MM.1S (cell line): ENCODE measurements at regions not wholly inside any gene's neighbourhood (a gene's known extent, or its start where the extent isn't known, plus 50 kb on each side); places are given as distances from the start of the nearest gene placed in this dataset.
"Not testable (repeated sequence)": the region's sequence is repeated elsewhere in the genome, so short reads cannot be mapped to it uniquely, and the experiment has no call there.

ENCODE experiments used
- DNase-seq: peaks from one replicate; pipeline ENCODE4 v3.0.0-alpha.2; 2015
- H2AFZ ChIP-seq: fragments of 300-600 bp; sonication (generic); 2 replicates; pipeline ENCODE4 v1.6.0; 2016; ENCODE audit warnings: antibody characterized with exemption, low read length
- H3F3A ChIP-seq: fragments of 300-600 bp; sonication (generic); 2 replicates; pipeline ENCODE4 v1.6.1; 2016; ENCODE audit warnings: mild to moderate bottlenecking, antibody characterized with exemption, low read length, moderate library complexity, mixed read lengths; ENCODE audit not compliant: insufficient read depth
- H3K27ac ChIP-seq: fragments of 300-600 bp; sonication (generic); 2 replicates; pipeline ENCODE4 v1.5.1; 2016; ENCODE audit warnings: mild to moderate bottlenecking, low read length
- H3K27me3 ChIP-seq: fragments of 300-600 bp; sonication (generic); replicated peaks from 2 replicates; pipeline ENCODE4 v1.6.0; 2016; ENCODE audit warnings: low read length; ENCODE audit not compliant: insufficient read depth
- H3K36me3 ChIP-seq: fragments of 300-600 bp; sonication (generic); replicated peaks from 2 replicates; pipeline ENCODE4 v1.6.1; 2016; ENCODE audit warnings: mild to moderate bottlenecking, low read length, mixed read lengths; ENCODE audit not compliant: insufficient read depth
- H3K4me1 ChIP-seq: fragments of 300-600 bp; sonication (generic); 2 replicates; pipeline ENCODE4 v1.6.1; 2016; ENCODE audit warnings: low read length, mixed read lengths
- H3K4me2 ChIP-seq: fragments of 300-600 bp; sonication (generic); 2 replicates; pipeline ENCODE4 v1.6.0; 2016; ENCODE audit warnings: low read depth, low read length
- H3K4me3 ChIP-seq: fragments of 300-600 bp; sonication (generic); 2 replicates; pipeline ENCODE4 v1.5.1; 2016; ENCODE audit warnings: low read length, mixed read lengths
- H3K79me2 ChIP-seq: fragments of 300-600 bp; sonication (generic); 2 replicates; pipeline ENCODE4 v1.6.1; 2016; ENCODE audit warnings: mixed run types, low read length, mixed read lengths
- H3K9ac ChIP-seq: fragments of 300-600 bp; sonication (generic); 2 replicates; pipeline ENCODE4 v1.6.1; 2016; ENCODE audit warnings: low read length, mixed read lengths
- H3K9me2 ChIP-seq: fragments of 300-600 bp; sonication (generic); replicated peaks from 2 replicates; pipeline ENCODE4 v1.6.1; 2016; ENCODE audit warnings: mild to moderate bottlenecking, low read length, mixed read lengths; ENCODE audit not compliant: insufficient read depth
- H3K9me3 ChIP-seq: fragments of 300-600 bp; sonication (generic); replicated peaks from 2 replicates; pipeline ENCODE4 v1.6.1; 2016; ENCODE audit warnings: mild to moderate bottlenecking, low read length, mixed read lengths; ENCODE audit not compliant: insufficient read depth
- H4K20me1 ChIP-seq: fragments of 300-600 bp; sonication (generic); 2 replicates; pipeline ENCODE4 v1.6.1; 2016; ENCODE audit warnings: mild to moderate bottlenecking, low read length, moderate library complexity, mixed read lengths; ENCODE audit not compliant: insufficient read depth
- CTCF ChIP-seq: fragments of 300-600 bp; sonication (generic); IDR thresholded peaks from 2 replicates; pipeline ENCODE4 v1.5.1; 2016; ENCODE audit warnings: antibody characterized with exemption, low read length, mixed read lengths
- EZH2 ChIP-seq: fragments of 300-600 bp; sonication (generic); optimal IDR thresholded peaks from 2 replicates; pipeline ENCODE3; 2017; ENCODE audit warnings: low read depth, mild to moderate bottlenecking, antibody characterized with exemption, low read length, mixed read lengths
- EZH2phosphoT487 ChIP-seq: fragments of 300-600 bp; sonication (generic); IDR thresholded peaks from 2 replicates; pipeline ENCODE4 v1.6.1; 2018; ENCODE audit warnings: antibody characterized with exemption, low read length

DNA sequence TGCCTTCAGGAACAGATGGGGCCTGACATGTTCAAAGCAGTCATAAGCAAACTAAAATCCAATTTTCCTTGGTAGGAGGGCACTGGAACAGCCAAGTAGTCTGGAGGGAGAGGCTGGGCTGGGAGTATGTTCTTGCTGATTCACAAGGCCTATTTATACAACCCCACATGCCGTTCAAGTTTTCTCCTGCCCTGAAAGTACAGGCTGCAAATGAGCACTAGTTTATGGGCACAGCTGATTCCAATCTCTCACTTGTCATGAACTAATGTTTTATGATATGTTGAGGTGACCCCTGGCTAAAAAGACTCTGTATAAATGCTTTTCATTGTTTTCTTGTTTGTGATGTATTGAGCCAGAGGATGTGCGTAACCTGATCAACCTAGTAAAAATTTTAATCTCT is 183.4 kb upstream of the SRD5A2 start:
- Histone ChIP-seq H3K36me3 (no peaks in the 10 kb centered on the region), H3K27me3 (no peaks in the 10 kb centered on the region), H3K4me2 (no peak overlapping the region), H3K27ac (no peak overlapping the region), H3K4me3 (no peak overlapping the region), H3K79me2 (no peaks in the 10 kb centered on the region), H2AFZ (no peak overlapping the region), H3K9me3 (no peaks in the 10 kb centered on the region), H3K9me2 (no peaks in the 10 kb centered on the region), H3K9ac (no peak overlapping the region), H3F3A (no peaks in the 10 kb centered on the region), H4K20me1 (no peaks in the 10 kb centered on the region), H3K4me1 (no peaks in the 10 kb centered on the region)
- TF ChIP-seq EZH2 (no peak), CTCF (no peak), EZH2phosphoT487 (no peak)
- DNase-seq: no peak

DNA sequence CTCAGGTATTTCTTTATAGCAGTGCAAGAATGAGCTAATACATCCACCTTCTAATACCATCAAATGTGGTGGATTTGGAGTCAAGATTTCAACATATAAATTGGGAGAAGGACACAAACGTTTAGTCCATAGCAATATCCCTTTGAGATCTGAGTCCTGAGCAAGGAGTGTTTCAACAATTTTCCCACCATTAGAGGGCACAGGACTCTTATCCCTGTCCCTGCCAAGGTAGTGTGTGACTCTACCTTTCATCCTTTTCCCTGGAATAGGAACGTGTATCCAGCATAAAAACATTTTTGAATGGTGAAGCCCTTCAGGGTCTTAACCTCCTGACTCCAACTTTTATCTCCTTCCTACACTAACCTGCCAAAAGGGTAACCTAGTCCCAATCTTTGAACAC is 181.3 kb upstream of the SRD5A2 start:
- Histone ChIP-seq H3K9me3 (no peaks in the 10 kb centered on the region), H3K36me3 (no peaks in the 10 kb centered on the region), H3F3A (no peaks in the 10 kb centered on the region), H2AFZ (no peak overlapping the region), H3K4me3 (no peak overlapping the region), H3K27me3 (no peaks in the 10 kb centered on the region), H4K20me1 (no peaks in the 10 kb centered on the region), H3K4me1 (no peaks in the 10 kb centered on the region), H3K27ac (no peak overlapping the region), H3K9me2 (no peaks in the 10 kb centered on the region), H3K9ac (no peak overlapping the region), H3K4me2 (no peak overlapping the region), H3K79me2 (no peaks in the 10 kb centered on the region)
- TF ChIP-seq EZH2phosphoT487 (no peak), EZH2 (no peak), CTCF (no peak)
- DNase-seq: no peak

GRCh38 chr2:31757351-31757750 is 176.6 kb upstream of the SRD5A2 start:
- not testable (repeated sequence) for H3K9me2 ChIP-seq, H3K36me3 ChIP-seq

GRCh38 chr2:31748746-31749145 is 168.0 kb upstream of the SRD5A2 start:
- not testable (repeated sequence) for H3K4me3 ChIP-seq, H3K4me2 ChIP-seq, H2AFZ ChIP-seq, H3K9me3 ChIP-seq, H3K27ac ChIP-seq, DNase-seq, H3K9ac ChIP-seq, H3K79me2 ChIP-seq, H3F3A ChIP-seq, H4K20me1 ChIP-seq, H3K9me2 ChIP-seq, H3K36me3 ChIP-seq, H3K27me3 ChIP-seq, H3K4me1 ChIP-seq

More at GRCh38 chr2:31757351-31757750, 176.6 kb upstream of the SRD5A2 start:
- not testable (repeated sequence) for H3K4me3 ChIP-seq, H3K9ac ChIP-seq, H3K4me2 ChIP-seq, H3K4me1 ChIP-seq, H3K79me2 ChIP-seq, H3F3A ChIP-seq, H3K27ac ChIP-seq, DNase-seq, H3K9me3 ChIP-seq, H4K20me1 ChIP-seq, H3K27me3 ChIP-seq, H2AFZ ChIP-seq
